HG03432 (cell line): ENCODE measurements at regions not wholly inside any gene's neighbourhood (a gene's known extent, or its start where the extent isn't known, plus 50 kb on each side); places are given as distances from the start of the nearest gene placed in this dataset.

ENCODE experiments used
- ATAC-seq: cut with Tn5 transposase; IDR thresholded peaks from one replicate; pipeline ENCODE4 v1.9.1; 2021; ENCODE audit warnings: mild to moderate bottlenecking, moderate library complexity; ENCODE audit not compliant: unreplicated experiment

- ATAC-seq: peak; percentile 10
These were observed 59.0 kb upstream of the AGTR2 start for GRCh38 chrX:116111497-116111896.

GRCh38 chrX:116111934-116112595 lies 58.5 kb upstream of the AGTR2 start:
- ATAC-seq: peak; percentile 64

DNA sequence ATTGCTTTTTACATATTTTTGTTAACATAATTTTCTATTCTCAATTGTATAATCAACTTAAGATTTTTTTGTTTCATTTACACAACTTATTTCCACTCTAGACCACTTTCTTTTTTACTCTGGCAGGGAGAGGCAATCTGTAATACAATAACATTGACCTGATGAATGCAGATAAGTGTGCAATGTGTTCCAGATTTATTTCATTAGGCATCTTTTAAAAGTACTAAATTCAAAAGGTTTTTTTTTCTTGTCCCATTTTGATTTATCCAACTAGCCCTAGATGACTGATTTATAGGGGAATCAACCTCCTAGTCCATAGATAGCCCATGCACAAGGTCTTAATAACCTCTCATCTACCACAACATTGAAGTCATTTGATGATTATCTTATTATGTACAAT lies 55.5 kb upstream of the AGTR2 start:
- ATAC-seq: no peak
